ENCODE measurements at regions not wholly inside any gene's neighbourhood (a gene's known extent, or its start where the extent isn't known, plus 50 kb on each side); places are given as distances from the start of the nearest gene placed in this dataset.

DNA sequence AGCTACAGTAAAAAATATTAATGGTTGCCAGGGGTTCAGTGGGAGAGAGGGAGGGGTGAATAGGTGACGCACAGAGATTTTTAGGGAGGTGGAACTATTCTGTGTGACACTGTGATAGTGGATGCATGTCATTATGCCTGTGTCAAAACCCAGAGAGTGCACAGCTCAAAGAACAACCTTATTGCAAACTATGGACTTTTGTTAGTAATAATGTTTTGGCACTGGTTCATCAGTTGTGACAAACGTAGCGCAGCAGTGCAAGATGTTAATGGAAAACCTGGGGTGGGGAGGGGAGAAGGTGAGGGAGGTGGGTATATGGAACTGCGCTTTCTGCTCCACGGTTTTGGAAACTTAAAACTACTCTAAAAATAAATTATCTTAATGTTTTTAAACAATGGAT, 134.6 kb upstream of the RFC3 start:
- intact Hi-C loops (cut with DNase I) = no loop called here
- Histone ChIP-seq H3K27me3 (no peaks in the 10 kb centered on the region), H3K4me3 (no peak overlapping the region), H3K4me1 (peaks cover 16% of the 10 kb centered on the region), H3K27ac (no peak overlapping the region), H3K9me3 (no peaks in the 10 kb centered on the region), H3K36me3 (replicated peaks in 1 of 2; ENCODE audit: insufficient read depth in 1 of 2, low read depth in 2 of 2) (no peaks in the 10 kb centered on the region)
- TF ChIP-seq, protein P1, sequence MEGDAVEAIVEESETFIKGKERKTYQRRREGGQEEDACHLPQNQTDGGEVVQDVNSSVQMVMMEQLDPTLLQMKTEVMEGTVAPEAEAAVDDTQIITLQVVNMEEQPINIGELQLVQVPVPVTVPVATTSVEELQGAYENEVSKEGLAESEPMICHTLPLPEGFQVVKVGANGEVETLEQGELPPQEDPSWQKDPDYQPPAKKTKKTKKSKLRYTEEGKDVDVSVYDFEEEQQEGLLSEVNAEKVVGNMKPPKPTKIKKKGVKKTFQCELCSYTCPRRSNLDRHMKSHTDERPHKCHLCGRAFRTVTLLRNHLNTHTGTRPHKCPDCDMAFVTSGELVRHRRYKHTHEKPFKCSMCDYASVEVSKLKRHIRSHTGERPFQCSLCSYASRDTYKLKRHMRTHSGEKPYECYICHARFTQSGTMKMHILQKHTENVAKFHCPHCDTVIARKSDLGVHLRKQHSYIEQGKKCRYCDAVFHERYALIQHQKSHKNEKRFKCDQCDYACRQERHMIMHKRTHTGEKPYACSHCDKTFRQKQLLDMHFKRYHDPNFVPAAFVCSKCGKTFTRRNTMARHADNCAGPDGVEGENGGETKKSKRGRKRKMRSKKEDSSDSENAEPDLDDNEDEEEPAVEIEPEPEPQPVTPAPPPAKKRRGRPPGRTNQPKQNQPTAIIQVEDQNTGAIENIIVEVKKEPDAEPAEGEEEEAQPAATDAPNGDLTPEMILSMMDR (IDR thresholded peaks at IDR 0.05) = no peak
- TF ChIP-seq POLR2A (IDR thresholded peaks at IDR 0.05) = no peak
- DNase-seq (no peak), ATAC-seq (no peak)
- 82 to 85% methylated on average over 5 of the region's 5 CpGs for WGBS, 2 donors

DNA sequence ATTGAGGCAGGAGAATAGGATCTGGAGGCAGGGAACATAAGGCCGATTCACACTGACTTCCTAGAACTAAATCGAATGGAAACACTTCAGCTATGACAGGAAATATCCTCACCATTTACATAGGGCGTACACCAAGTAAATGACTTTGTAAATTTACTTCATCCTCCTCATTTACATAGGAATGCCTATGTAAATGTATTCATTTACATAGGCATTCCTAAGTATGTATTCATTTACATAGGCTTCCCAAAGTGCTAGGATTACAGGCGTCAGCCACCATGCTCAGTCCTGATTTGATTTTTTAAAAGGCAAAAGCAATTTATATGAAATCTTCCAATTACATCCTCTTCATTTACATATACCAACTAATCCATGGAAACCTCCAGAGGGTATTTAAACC, 133.1 kb upstream of the RFC3 start:
- H3K36me3 ChIP-seq (replicated peaks in 1 of 2; ENCODE audit: insufficient read depth in 1 of 2, low read depth in 2 of 2) = no peaks in the 10 kb centered on the region

GRCh38 chr13:33686772-33687480, 131.0 kb upstream of the RFC3 start:
- Histone ChIP-seq H3K4me3 (no peak overlapping the region), H3K27ac (no peak overlapping the region), H3K36me3 (replicated peaks in 1 of 2; ENCODE audit: insufficient read depth in 1 of 2, low read depth in 2 of 2) (no peaks in the 10 kb centered on the region), H3K4me1 (no peaks in the 10 kb centered on the region), H3K9me3 (no peaks in the 10 kb centered on the region), H3K27me3 (no peaks in the 10 kb centered on the region)
- 59 to 71% methylated on average over 7 of the region's 7 CpGs for WGBS, 2 donors
- ATAC-seq (no peak), DNase-seq (no peak)
- TF ChIP-seq POLR2A (IDR thresholded peaks at IDR 0.05) = no peak
- TF ChIP-seq, protein P1 (IDR thresholded peaks at IDR 0.05) = no peak
- intact Hi-C loops (cut with DNase I) = no loop called here

More for the DNA sequence above, 133.1 kb upstream of the RFC3 start:
- peaks cover 4% of the 10 kb centered on the region for H3K4me1 ChIP-seq
- WGBS, 2 donors = 76 to 94% methylated on average over 4 of the region's 4 CpGs
- no peak for ATAC-seq
- H3K27ac ChIP-seq = no peak overlapping the region
- TF ChIP-seq POLR2A (IDR thresholded peaks at IDR 0.05) = no peak
- TF ChIP-seq, protein P1 (IDR thresholded peaks at IDR 0.05) = no peak
- no peak for DNase-seq
- no peaks in the 10 kb centered on the region for H3K9me3 ChIP-seq
- intact Hi-C loops (cut with DNase I) = no loop called here
- no peak overlapping the region for H3K4me3 ChIP-seq
- no peaks in the 10 kb centered on the region for H3K27me3 ChIP-seq

GRCh38 chr13:33690354-33690753, 127.6 kb upstream of the RFC3 start:
- Histone ChIP-seq H3K9me3 (no peaks in the 10 kb centered on the region), H3K27ac (no peak overlapping the region), H3K4me1 (no peaks in the 10 kb centered on the region), H3K4me3 (no peak overlapping the region), H3K36me3 (replicated peaks in 1 of 2; ENCODE audit: insufficient read depth in 1 of 2, low read depth in 2 of 2) (no peaks in the 10 kb centered on the region), H3K27me3 (no peaks in the 10 kb centered on the region)
- TF ChIP-seq, protein P1 (IDR thresholded peaks at IDR 0.05) = no peak
- no peak for TF ChIP-seq POLR2A (IDR thresholded peaks at IDR 0.05)
- intact Hi-C loops (cut with DNase I) = no loop called here
- DNase-seq = no peak
- WGBS, 2 donors = 91 to 92% methylated on average over 10 of the region's 10 CpGs
- no peak for ATAC-seq

- Histone ChIP-seq H3K4me3 (no peak overlapping the region), H3K9me3 (no peaks in the 10 kb centered on the region), H3K27me3 (no peaks in the 10 kb centered on the region), H3K27ac (no peak overlapping the region), H3K4me1 (no peaks in the 10 kb centered on the region), H3K36me3 (replicated peaks in 1 of 2; ENCODE audit: insufficient read depth in 1 of 2, low read depth in 2 of 2) (no peaks in the 10 kb centered on the region)
- ATAC-seq (no peak), DNase-seq (no peak)
- TF ChIP-seq, protein P1 (IDR thresholded peaks at IDR 0.05) = no peak
- no peak for TF ChIP-seq POLR2A (IDR thresholded peaks at IDR 0.05)
- WGBS, 2 donors = 87 to 89% methylated on average over 11 of the region's 11 CpGs
- intact Hi-C loops (cut with DNase I) = no loop called here
Measured at GRCh38 chr13:33691980-33692379, 126.0 kb upstream of the RFC3 start.
